GM12878 (cell line): ENCODE measurements at regions not wholly inside any gene's neighbourhood (a gene's known extent, or its start where the extent isn't known, plus 50 kb on each side); places are given as distances from the start of the nearest gene placed in this dataset.

ENCODE experiments used
- ATAC-seq: fragments of 200-7000 bp; cut with Tn5 transposase; 3 replicates; pipeline ENCODE4 v1.9.1; 2020; ENCODE audit warnings: mild to moderate bottlenecking, moderate library complexity
- BruUV-seq: library from RNA; stranded (reverse); fragments of 400-500 nt; replicated peaks from 2 replicates; lab custom pipeline; 2021; lab: Mats Ljungman, UMichigan
- CTCF ChIA-PET: fragments of 300-600 bp; sonication (Branson Sonifier 250); formaldehyde crosslinking; extraction: SDS; loops from one replicate; lab custom pipeline; 2021; ENCODE audit warnings: inconsistent platforms; lab: Yijun Ruan, JAX
- POLR2A ChIA-PET: fragments of 350-600 bp; formaldehyde crosslinking; extraction: SDS; loops from one replicate; lab custom pipeline; 2021; ENCODE audit warnings: inconsistent platforms; lab: Charles Lee
- RAD21 ChIA-PET: fragments of 300-600 bp; sonication (Branson Sonifier 250); formaldehyde crosslinking; loops from one replicate; lab custom pipeline; 2023; ENCODE audit warnings: antibody characterized with exemption; ENCODE audit not compliant: unreplicated experiment; lab: Charles Lee
- SMC1A ChIA-PET: fragments of 300-600 bp; sonication (Branson Sonifier 250); formaldehyde crosslinking; loops from one replicate; lab custom pipeline; 2023; ENCODE audit not compliant: unreplicated experiment, uncharacterized antibody; lab: Charles Lee
- DNase-seq: peaks from one replicate; pipeline ENCODE4 v3.0.0-alpha.2; 2011; ENCODE audit warnings: low read depth, low spot score
- FAIRE-seq: peaks from 3 replicates; lab custom pipeline; 2011; peaks lifted over from hg19 to GRCh38; lab: Jason Lieb, UNC
- H2AFZ ChIP-seq: 2 replicates; pipeline ENCODE4 v1.6.0; 2011; ENCODE audit warnings: low read depth, low read length, control low read depth; ENCODE audit not compliant: control insufficient read depth
- H3K27ac ChIP-seq: 2 replicates; pipeline ENCODE4 v1.5.1; 2011; ENCODE audit warnings: control low read depth; ENCODE audit not compliant: control insufficient read depth, insufficient read depth
- H3K27me3 ChIP-seq, 2 experiments: replicated peaks in 1 of 2; 2 replicates each; pipeline versions ENCODE4 v1.6.0 to v1.6.1; 2011; ENCODE audit warnings: low read length in 1 of 2; ENCODE audit not compliant: control insufficient read depth in 2 of 2, insufficient read depth in 2 of 2
- H3K36me3 ChIP-seq, 2 experiments: 2 replicates each; pipeline ENCODE4 v1.5.1; 2011; ENCODE audit warnings: low read length in 1 of 2; ENCODE audit not compliant: control insufficient read depth in 2 of 2, insufficient read depth in 2 of 2
- H3K4me1 ChIP-seq: 2 replicates; pipeline ENCODE4 v1.6.1; 2011; ENCODE audit warnings: mild to moderate bottlenecking, low read length, moderate library complexity, mixed read lengths; ENCODE audit not compliant: control insufficient read depth, insufficient read depth
- H3K4me2 ChIP-seq: 2 replicates; pipeline ENCODE4 v1.6.0; 2011; ENCODE audit warnings: control low read depth; ENCODE audit not compliant: control insufficient read depth, insufficient read depth
- H3K4me3 ChIP-seq: fragments of 200-600 bp; sonication (generic); 2 replicates; pipeline ENCODE4 v1.5.1; 2016
- H3K79me2 ChIP-seq: 2 replicates; pipeline ENCODE4 v1.6.0; 2011; ENCODE audit warnings: low read length; ENCODE audit not compliant: control insufficient read depth, insufficient read depth
- H3K9ac ChIP-seq: 2 replicates; pipeline ENCODE4 v1.8.0; 2011; ENCODE audit warnings: low read length, control low read depth, mixed read lengths; ENCODE audit not compliant: control insufficient read depth, insufficient read depth
- H3K9me3 ChIP-seq: replicated peaks from 3 replicates; pipeline ENCODE4 v1.5.1; 2011; ENCODE audit warnings: mild to moderate bottlenecking, low read length; ENCODE audit not compliant: control insufficient read depth, insufficient read depth
- H4K20me1 ChIP-seq: 2 replicates; pipeline ENCODE4 v1.6.0; 2011; ENCODE audit not compliant: control insufficient read depth, insufficient read depth
- BCL11A ChIP-seq: IDR thresholded peaks from 2 replicates; pipeline ENCODE4 v1.6.1; 2011; ENCODE audit warnings: low read depth, low read length
- FOS ChIP-seq: IDR thresholded peaks from 3 replicates; pipeline ENCODE4 v1.6.1; 2011; ENCODE audit warnings: borderline replicate concordance; ENCODE audit not compliant: insufficient read length; ENCODE audit errors: extremely low read depth
- GABPA ChIP-seq: IDR thresholded peaks from 2 replicates; pipeline ENCODE4 v1.6.1; 2014; ENCODE audit warnings: antibody characterized with exemption, low read depth, mild to moderate bottlenecking, inconsistent platforms
- HCFC1 ChIP-seq: fragments of 150-350 bp; IDR thresholded peaks from 2 replicates; pipeline ENCODE4 v1.6.1; 2014; ENCODE audit warnings: low read length
- IKZF1 ChIP-seq: fragments of 450-650 bp; conservative IDR thresholded peaks from 2 replicates; pipeline ENCODE4 v1.6.1; 2017; ENCODE audit warnings: antibody characterized with exemption, mild to moderate bottlenecking
- MYC ChIP-seq: IDR thresholded peaks from 2 replicates; pipeline ENCODE4 v1.6.1; 2011; ENCODE audit warnings: mild to moderate bottlenecking, low read length, moderate library complexity, inconsistent platforms; ENCODE audit not compliant: insufficient read depth, insufficient replicate concordance, insufficient read length, severe bottlenecking
- NFYA ChIP-seq: IDR thresholded peaks from 2 replicates; pipeline ENCODE4 v1.6.1; 2011; ENCODE audit warnings: low read depth, mild to moderate bottlenecking, low read length, improper control_type of control experiment, borderline replicate concordance
- NRF1 ChIP-seq: conservative IDR thresholded peaks from 2 replicates; pipeline ENCODE4 v1.6.1; 2011; ENCODE audit warnings: mild to moderate bottlenecking, low read depth, low read length, improper control_type of control experiment
- POLR2AphosphoS5 ChIP-seq: IDR thresholded peaks from 2 replicates; pipeline ENCODE4 v1.6.1; 2011; ENCODE audit warnings: mild to moderate bottlenecking, low read length, inconsistent platforms
- POU2F2 ChIP-seq: IDR thresholded peaks from 3 replicates; pipeline ENCODE4 v1.6.1; 2011; ENCODE audit warnings: low read depth, mild to moderate bottlenecking, low read length, borderline replicate concordance
- RUNX3 ChIP-seq: IDR thresholded peaks from 2 replicates; pipeline ENCODE4 v1.6.1; 2012; ENCODE audit warnings: low read length, inconsistent platforms
- SPI1 ChIP-seq: IDR thresholded peaks from 2 replicates; pipeline ENCODE4 v1.6.1; 2011; ENCODE audit warnings: low read depth, mild to moderate bottlenecking, low read length, moderate library complexity, borderline replicate concordance; ENCODE audit not compliant: insufficient read depth
- YY1 ChIP-seq: IDR thresholded peaks from 2 replicates; pipeline ENCODE4 v1.6.1; 2011; ENCODE audit warnings: low read depth, mild to moderate bottlenecking, low read length
- ZBTB40 ChIP-seq: fragments of 450-650 bp; IDR thresholded peaks from 2 replicates; pipeline ENCODE4 v1.6.1; 2016; ENCODE audit warnings: mild to moderate bottlenecking, moderate library complexity, borderline replicate concordance
- ZNF687 ChIP-seq: fragments of 450-650 bp; IDR thresholded peaks from 2 replicates; pipeline ENCODE4 v1.6.1; 2017; ENCODE audit warnings: mild to moderate bottlenecking, moderate library complexity
- ZZZ3 ChIP-seq: IDR thresholded peaks from 2 replicates; pipeline ENCODE4 v1.6.1; 2011; ENCODE audit warnings: low read depth; ENCODE audit not compliant: control insufficient read depth, insufficient read length
- WGBS: methylation state at CpG from one replicate; pipeline ENCODE4 v1.1.6; 2016; ENCODE audit warnings: low lambda C conversion rate; ENCODE audit not compliant: insufficient replicate concordance, insufficient coverage; ENCODE audit errors: missing lambda C conversion rate; 5-methylcytosine and 5-hydroxymethylcytosine counted together
- in situ Hi-C: fragments of 300-500 bp; cut with MboI; formaldehyde crosslinking; loops from 9 replicates; pipeline ENCODE4 v1.14.3; 2018; ENCODE audit warnings: mixed read lengths
- intact Hi-C: fragments of 100-400 bp; cut with micrococcal nuclease; formaldehyde crosslinking; loops from one replicate; pipeline ENCODE4 v1.14.2; 2022; ENCODE audit not compliant: unreplicated experiment

- no peak for TF ChIP-seq BCL11A
- TF ChIP-seq NRF1, result no peak
- TF ChIP-seq GABPA, result no peak
- no peak for TF ChIP-seq NFYA
- TF ChIP-seq ZZZ3, result no peak
- TF ChIP-seq RUNX3, result no peak
- TF ChIP-seq FOS, result no peak
- no peak for TF ChIP-seq POLR2AphosphoS5
These were observed 71.3 kb upstream of the SLC25A36 start (continued) for GRCh38 chr3:140870351-140870750.

- Histone ChIP-seq H2AFZ (no peak overlapping the region), H3K4me3 (no peak overlapping the region), H3K9me3 (no peaks in the 10 kb centered on the region; the same call in 2 of the 3 replicates), H3K4me1 (no peaks in the 10 kb centered on the region), H3K4me2 (no peak overlapping the region), H3K27ac (no peak overlapping the region), H3K27me3 (no peaks in the 10 kb centered on the region), H3K79me2 (no peaks in the 10 kb centered on the region), H3K36me3 (no peaks in the 10 kb centered on the region), H3K9ac (no peak overlapping the region), H4K20me1 (no peaks in the 10 kb centered on the region; the same call in 1 of the 2 replicates)
- FAIRE-seq, result no peak
- in situ Hi-C loops (loop anchor here (25.0 kb wide), 3 partner anchors 734 to 1434 kb away; partner anchors contain the start of gene CLSTN2), intact Hi-C loops (no loop called here)
- ChIA-PET CTCF (no interaction called here), POLR2A (no interaction called here), SMC1A (no interaction called here), RAD21 (no interaction called here)
- WGBS, result 0% methylated on average over 2 of the region's 2 CpGs
- DNase-seq, result no peak
- no peak for ATAC-seq
- BruUV-seq, result no TSS peak
- TF ChIP-seq SPI1, result no peak
- no peak for TF ChIP-seq IKZF1
- no peak for TF ChIP-seq MYC
- no peak for TF ChIP-seq ZNF687
- TF ChIP-seq POU2F2, result no peak
- TF ChIP-seq YY1, result no peak
- no peak for TF ChIP-seq HCFC1
- TF ChIP-seq ZBTB40, result no peak
These were observed 70.6 kb upstream of the SLC25A36 start for GRCh38 chr3:140871022-140871421.
